SK-N-SH treated with all-trans-retinoic acid at 6 μM for 48 hours (cell line): ENCODE measurements at regions not wholly inside any gene's neighbourhood (a gene's known extent, or its start where the extent isn't known, plus 50 kb on each side); places are given as distances from the start of the nearest gene placed in this dataset.

Source experiments
- ZNF70 ChIP-seq: fragments of 450-650 bp; formaldehyde crosslinking; IDR thresholded peaks from 2 replicates; pipeline ENCODE4 v1.5.0; 2020; ENCODE audit warnings: mild to moderate bottlenecking, moderate library complexity
- TF ChIP-seq, protein P1 (sequence below): fragments of 250-450 bp; sonication (Bioruptor Pico); IDR thresholded peaks from 2 replicates; pipeline ENCODE4 v1.5.1; 2021; ENCODE audit warnings: mild to moderate bottlenecking, moderate library complexity
- TF ChIP-seq, protein P2 (sequence below): fragments of 250-450 bp; sonication (Bioruptor Pico); IDR thresholded peaks from 2 replicates; pipeline ENCODE4 v1.8.0; 2020; ENCODE audit warnings: mild to moderate bottlenecking, moderate library complexity, borderline replicate concordance

GRCh38 chr2:74763962-74764428 lies 69.9 kb upstream of the HK2 start:
- TF ChIP-seq, protein P1, sequence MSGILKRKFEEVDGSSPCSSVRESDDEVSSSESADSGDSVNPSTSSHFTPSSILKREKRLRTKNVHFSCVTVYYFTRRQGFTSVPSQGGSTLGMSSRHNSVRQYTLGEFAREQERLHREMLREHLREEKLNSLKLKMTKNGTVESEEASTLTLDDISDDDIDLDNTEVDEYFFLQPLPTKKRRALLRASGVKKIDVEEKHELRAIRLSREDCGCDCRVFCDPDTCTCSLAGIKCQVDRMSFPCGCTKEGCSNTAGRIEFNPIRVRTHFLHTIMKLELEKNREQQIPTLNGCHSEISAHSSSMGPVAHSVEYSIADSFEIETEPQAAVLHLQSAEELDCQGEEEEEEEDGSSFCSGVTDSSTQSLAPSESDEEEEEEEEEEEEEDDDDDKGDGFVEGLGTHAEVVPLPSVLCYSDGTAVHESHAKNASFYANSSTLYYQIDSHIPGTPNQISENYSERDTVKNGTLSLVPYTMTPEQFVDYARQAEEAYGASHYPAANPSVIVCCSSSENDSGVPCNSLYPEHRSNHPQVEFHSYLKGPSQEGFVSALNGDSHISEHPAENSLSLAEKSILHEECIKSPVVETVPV (CRISPR knock-in tag), result no peak
- TF ChIP-seq, protein P2, sequence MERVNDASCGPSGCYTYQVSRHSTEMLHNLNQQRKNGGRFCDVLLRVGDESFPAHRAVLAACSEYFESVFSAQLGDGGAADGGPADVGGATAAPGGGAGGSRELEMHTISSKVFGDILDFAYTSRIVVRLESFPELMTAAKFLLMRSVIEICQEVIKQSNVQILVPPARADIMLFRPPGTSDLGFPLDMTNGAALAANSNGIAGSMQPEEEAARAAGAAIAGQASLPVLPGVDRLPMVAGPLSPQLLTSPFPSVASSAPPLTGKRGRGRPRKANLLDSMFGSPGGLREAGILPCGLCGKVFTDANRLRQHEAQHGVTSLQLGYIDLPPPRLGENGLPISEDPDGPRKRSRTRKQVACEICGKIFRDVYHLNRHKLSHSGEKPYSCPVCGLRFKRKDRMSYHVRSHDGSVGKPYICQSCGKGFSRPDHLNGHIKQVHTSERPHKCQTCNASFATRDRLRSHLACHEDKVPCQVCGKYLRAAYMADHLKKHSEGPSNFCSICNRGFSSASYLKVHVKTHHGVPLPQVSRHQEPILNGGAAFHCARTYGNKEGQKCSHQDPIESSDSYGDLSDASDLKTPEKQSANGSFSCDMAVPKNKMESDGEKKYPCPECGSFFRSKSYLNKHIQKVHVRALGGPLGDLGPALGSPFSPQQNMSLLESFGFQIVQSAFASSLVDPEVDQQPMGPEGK (CRISPR knock-in tag), result no peak
- no peak for TF ChIP-seq ZNF70 (CRISPR knock-in tag)
